ENCODE measurements at regions not wholly inside any gene's neighbourhood (a gene's known extent, or its start where the extent isn't known, plus 50 kb on each side); places are given as distances from the start of the nearest gene placed in this dataset.

DNA sequence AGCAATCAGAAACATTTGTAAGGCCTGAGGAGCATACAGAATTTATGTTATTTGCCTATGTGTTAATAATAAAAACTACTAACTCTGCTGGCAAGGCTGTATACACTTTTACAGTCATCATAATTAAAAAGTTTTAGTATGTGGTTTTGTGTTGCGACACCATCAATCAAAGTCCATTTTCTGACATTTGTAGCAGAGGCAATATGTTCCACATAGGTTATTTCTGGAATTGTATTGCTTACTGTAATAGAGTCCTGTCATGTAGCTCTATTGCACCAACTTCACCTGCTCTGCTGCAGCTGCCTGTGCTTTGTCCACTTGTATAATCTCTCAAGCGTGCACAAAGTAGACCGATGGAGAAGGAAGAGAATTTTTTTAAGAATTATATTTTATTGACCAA, 501.8 kb downstream of the HACE1 start:
- TF ChIP-seq CTCF (IDR thresholded peaks at IDR 0.05; ENCODE audit: insufficient read depth, low read depth, low read length): no peak
- no peak for DNase-seq (ENCODE audit: low read depth)
- no peak overlapping the region for H3K4me3 ChIP-seq (ENCODE audit: low read depth, low read length)

DNA sequence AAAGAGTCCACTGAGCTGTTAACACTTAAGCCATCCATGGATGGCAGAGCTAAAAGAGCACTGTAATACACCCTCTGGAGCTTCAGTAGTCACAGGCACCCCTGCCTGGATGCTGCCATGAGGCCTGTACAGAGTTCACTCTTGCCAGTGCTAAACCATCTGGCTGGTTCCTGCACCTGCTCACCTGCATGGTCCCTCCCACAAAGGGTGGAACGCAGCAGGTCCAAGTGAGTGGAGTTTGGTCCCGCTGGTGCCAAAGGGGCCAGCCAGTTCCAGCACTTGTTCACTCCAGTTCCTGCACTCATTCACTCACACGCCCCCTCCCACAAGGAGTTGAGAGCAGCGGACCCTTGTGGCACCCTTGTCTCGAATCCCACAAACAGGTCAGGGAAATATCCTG, 503.5 kb downstream of the HACE1 start:
- H3K4me3 ChIP-seq (ENCODE audit: low read depth, low read length): no peak overlapping the region
- DNase-seq (ENCODE audit: low read depth): no peak
- no peak for TF ChIP-seq CTCF (IDR thresholded peaks at IDR 0.05; ENCODE audit: insufficient read depth, low read depth, low read length)

DNA sequence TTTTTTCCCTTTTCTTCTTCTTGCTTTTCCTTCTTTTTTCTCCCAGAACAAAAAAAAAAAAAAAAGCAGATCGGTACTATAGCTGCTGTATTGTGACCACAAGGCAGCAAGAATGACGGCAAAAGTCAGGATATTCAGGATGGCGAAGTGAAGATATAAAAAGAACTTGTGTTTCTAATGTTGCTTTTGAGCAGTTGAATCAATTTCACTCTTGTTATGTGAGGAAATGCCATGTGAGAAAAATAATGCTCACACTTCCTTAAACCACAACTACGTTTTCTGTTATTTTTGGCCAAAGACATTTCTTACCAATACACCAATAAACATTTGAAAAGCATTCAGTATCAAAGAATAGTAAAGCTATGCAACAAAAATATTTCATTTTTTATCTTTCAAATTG, 510.5 kb downstream of the HACE1 start:
- no peak for TF ChIP-seq CTCF (IDR thresholded peaks at IDR 0.05; ENCODE audit: insufficient read depth, low read depth, low read length)
- no peak overlapping the region for H3K4me3 ChIP-seq (ENCODE audit: low read depth, low read length)
- no peak for DNase-seq (ENCODE audit: low read depth)

DNA sequence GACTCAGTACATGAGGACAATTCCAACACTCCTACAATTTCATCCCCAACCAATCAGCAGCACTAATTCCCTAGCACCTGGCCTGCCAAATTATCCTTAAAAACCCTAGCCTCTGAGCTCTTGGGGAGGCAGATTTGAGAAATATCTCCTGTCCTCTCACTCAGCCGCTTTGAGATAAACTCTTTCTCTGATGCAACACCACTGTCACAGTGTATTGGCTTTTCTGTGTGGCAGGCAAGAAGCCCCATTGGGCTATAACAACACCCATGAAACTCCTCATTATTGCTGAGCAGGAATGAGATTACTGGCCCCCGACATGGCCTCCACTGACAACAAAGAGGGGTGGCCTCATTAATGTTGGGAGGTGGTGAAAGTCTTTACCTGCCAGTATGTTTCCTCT, 515.5 kb downstream of the HACE1 start:
- H3K4me3 ChIP-seq (ENCODE audit: low read depth, low read length): no peak overlapping the region
- DNase-seq (ENCODE audit: low read depth): no peak
- no peak for TF ChIP-seq CTCF (IDR thresholded peaks at IDR 0.05; ENCODE audit: insufficient read depth, low read depth, low read length)

GRCh38 chr6:104332364-104332763, 527.4 kb downstream of the HACE1 start:
- DNase-seq (ENCODE audit: low read depth): no peak
- no peak for TF ChIP-seq CTCF (IDR thresholded peaks at IDR 0.05; ENCODE audit: insufficient read depth, low read depth, low read length)
- H3K4me3 ChIP-seq (ENCODE audit: low read depth, low read length): no peak overlapping the region

- no peak overlapping the region for H3K4me3 ChIP-seq (ENCODE audit: low read depth, low read length)
- DNase-seq (ENCODE audit: low read depth): peak; percentile 45
- no peak for TF ChIP-seq CTCF (IDR thresholded peaks at IDR 0.05; ENCODE audit: insufficient read depth, low read depth, low read length)
These were observed 533.3 kb downstream of the HACE1 start for GRCh38 chr6:104326173-104327001.

Data from fibroblast of villous mesenchyme (primary cell).